ENCODE measurements at regions not wholly inside any gene's neighbourhood (a gene's known extent, or its start where the extent isn't known, plus 50 kb on each side); places are given as distances from the start of the nearest gene placed in this dataset.
"Not testable (repeated sequence)": the region's sequence is repeated elsewhere in the genome, so short reads cannot be mapped to it uniquely, and the experiment has no call there.

- no peaks in the 10 kb centered on the region for H3K9me3 ChIP-seq
- intact Hi-C loops (cut with DNase I), result no loop called here
- no peaks in the 10 kb centered on the region for H3K27me3 ChIP-seq
- DNase-seq, result no peak
- H3K4me1 ChIP-seq, result no peaks in the 10 kb centered on the region
- no peaks in the 10 kb centered on the region for H3K36me3 ChIP-seq
- ATAC-seq, result peak in 1 of 4 donors; percentile 18
- 71% methylated on average over 2 of the region's 2 CpGs for WGBS (ENCODE audit: insufficient coverage, low coverage, low lambda C conversion rate, missing lambda C conversion rate)
- no peak overlapping the region for H3K27ac ChIP-seq
- TF ChIP-seq POLR2A (IDR thresholded peaks at IDR 0.05), result no peak
- TF ChIP-seq, protein P1, sequence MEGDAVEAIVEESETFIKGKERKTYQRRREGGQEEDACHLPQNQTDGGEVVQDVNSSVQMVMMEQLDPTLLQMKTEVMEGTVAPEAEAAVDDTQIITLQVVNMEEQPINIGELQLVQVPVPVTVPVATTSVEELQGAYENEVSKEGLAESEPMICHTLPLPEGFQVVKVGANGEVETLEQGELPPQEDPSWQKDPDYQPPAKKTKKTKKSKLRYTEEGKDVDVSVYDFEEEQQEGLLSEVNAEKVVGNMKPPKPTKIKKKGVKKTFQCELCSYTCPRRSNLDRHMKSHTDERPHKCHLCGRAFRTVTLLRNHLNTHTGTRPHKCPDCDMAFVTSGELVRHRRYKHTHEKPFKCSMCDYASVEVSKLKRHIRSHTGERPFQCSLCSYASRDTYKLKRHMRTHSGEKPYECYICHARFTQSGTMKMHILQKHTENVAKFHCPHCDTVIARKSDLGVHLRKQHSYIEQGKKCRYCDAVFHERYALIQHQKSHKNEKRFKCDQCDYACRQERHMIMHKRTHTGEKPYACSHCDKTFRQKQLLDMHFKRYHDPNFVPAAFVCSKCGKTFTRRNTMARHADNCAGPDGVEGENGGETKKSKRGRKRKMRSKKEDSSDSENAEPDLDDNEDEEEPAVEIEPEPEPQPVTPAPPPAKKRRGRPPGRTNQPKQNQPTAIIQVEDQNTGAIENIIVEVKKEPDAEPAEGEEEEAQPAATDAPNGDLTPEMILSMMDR (IDR thresholded peaks at IDR 0.05), result no peak
- H3K4me3 ChIP-seq, result no peak overlapping the region
These were observed 361.9 kb downstream of the NYAP2 start for GRCh38 chr2:225761396-225761795.

- 36% methylated on average over 1 of the region's 1 CpG for WGBS (ENCODE audit: insufficient coverage, low coverage, low lambda C conversion rate, missing lambda C conversion rate)
- H3K9me3 ChIP-seq, result no peaks in the 10 kb centered on the region
- ATAC-seq, result no peak
- H3K36me3 ChIP-seq, result no peaks in the 10 kb centered on the region
- intact Hi-C loops (cut with DNase I), result no loop called here
- TF ChIP-seq POLR2A (IDR thresholded peaks at IDR 0.05), result no peak
- TF ChIP-seq, protein P1 (IDR thresholded peaks at IDR 0.05), result no peak
- H3K27ac ChIP-seq, result no peak overlapping the region
- H3K4me1 ChIP-seq, result no peaks in the 10 kb centered on the region
- DNase-seq, result no peak
- H3K4me3 ChIP-seq, result no peak overlapping the region
- H3K27me3 ChIP-seq, result no peaks in the 10 kb centered on the region
These were observed 357.7 kb downstream of the NYAP2 start for GRCh38 chr2:225757248-225757647.

DNA sequence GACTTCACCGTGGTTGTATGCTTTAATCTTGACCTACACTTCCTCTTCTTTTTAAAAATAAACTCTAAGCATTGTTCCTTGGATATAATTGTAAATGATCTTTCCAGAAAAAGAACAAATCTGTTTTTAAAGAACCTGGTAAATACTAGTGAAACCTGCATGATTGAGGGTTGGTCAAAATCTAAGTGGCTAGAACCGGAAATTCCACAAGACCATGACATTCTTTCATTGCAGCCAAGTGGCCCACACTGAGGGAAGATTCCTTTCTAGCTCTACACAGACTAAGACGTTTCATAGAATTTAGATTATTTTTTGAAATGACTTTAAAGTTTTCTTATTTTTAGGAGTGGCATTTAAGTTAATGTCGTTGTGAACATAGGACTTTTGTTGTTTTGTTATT, 356.7 kb downstream of the NYAP2 start:
- 52% methylated on average over 4 of the region's 4 CpGs for WGBS (ENCODE audit: insufficient coverage, low coverage, low lambda C conversion rate, missing lambda C conversion rate)
- TF ChIP-seq, protein P1 (IDR thresholded peaks at IDR 0.05), result no peak
- TF ChIP-seq POLR2A (IDR thresholded peaks at IDR 0.05), result no peak
- H3K27ac ChIP-seq, result no peak overlapping the region
- no peaks in the 10 kb centered on the region for H3K9me3 ChIP-seq
- no peaks in the 10 kb centered on the region for H3K27me3 ChIP-seq
- H3K4me1 ChIP-seq, result no peaks in the 10 kb centered on the region
- H3K36me3 ChIP-seq, result no peaks in the 10 kb centered on the region
- ATAC-seq (no peak), DNase-seq (no peak)
- H3K4me3 ChIP-seq, result no peak overlapping the region
- intact Hi-C loops (cut with DNase I), result no loop called here

DNA sequence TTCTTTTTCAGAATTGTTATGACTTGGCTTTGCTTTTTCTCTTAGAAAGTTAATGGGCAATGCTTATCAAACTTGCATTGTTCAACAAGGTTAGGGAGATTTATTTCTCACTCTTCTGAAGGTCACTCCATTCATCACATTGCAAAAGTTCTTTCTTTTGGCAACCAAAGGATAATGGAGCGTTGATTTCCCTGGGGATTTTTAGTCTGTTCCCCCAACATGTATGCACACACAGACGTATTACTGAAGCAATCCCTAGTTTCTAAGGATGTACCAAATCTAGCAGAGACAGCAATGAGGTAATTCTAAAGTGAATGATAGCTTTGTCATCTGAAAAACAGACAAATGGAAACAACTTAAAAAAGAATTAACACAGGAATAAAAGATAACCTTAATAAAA, 349.1 kb downstream of the NYAP2 start:
- ATAC-seq (no peak), DNase-seq (no peak)
- Histone ChIP-seq H3K4me3 (no peak overlapping the region), H3K4me1 (no peaks in the 10 kb centered on the region), H3K36me3 (no peaks in the 10 kb centered on the region), H3K27me3 (no peaks in the 10 kb centered on the region), H3K9me3 (no peaks in the 10 kb centered on the region), H3K27ac (no peak overlapping the region)
- TF ChIP-seq POLR2A (IDR thresholded peaks at IDR 0.05), result no peak
- TF ChIP-seq, protein P1 (IDR thresholded peaks at IDR 0.05), result no peak
- 60% methylated on average over 2 of the region's 2 CpGs for WGBS (ENCODE audit: insufficient coverage, low coverage, low lambda C conversion rate, missing lambda C conversion rate)
- intact Hi-C loops (cut with DNase I), result no loop called here

- intact Hi-C loops (cut with DNase I); H3K4me3 ChIP-seq; H3K9me3 ChIP-seq; H3K27me3 ChIP-seq; H3K36me3 ChIP-seq; DNase-seq; H3K27ac ChIP-seq; H3K4me1 ChIP-seq; ATAC-seq: not testable (repeated sequence)
- 67% methylated on average over 1 of the region's 35 CpGs for WGBS (ENCODE audit: insufficient coverage, low coverage, low lambda C conversion rate, missing lambda C conversion rate)
These were observed 344.5 kb downstream of the NYAP2 start for GRCh38 chr2:225743996-225744395.
